Heart right ventricle (tissue), 16 donors: ENCODE measurements at regions not wholly inside any gene's neighbourhood (a gene's known extent, or its start where the extent isn't known, plus 50 kb on each side); places are given as distances from the start of the nearest gene placed in this dataset.

ENCODE experiments used
- ATAC-seq, 8 donors: fragments of 200-7000 bp; cut with Tn5 transposase; one replicate each; pipeline ENCODE4 v1.9.1; 2020; ENCODE audit warnings: mild to moderate bottlenecking in 8 of 8, moderate library complexity in 8 of 8, moderate number of reproducible peaks in 1 of 8
- DNase-seq, 2 donors: peaks; one replicate each; pipeline ENCODE4 v3.0.0-alpha.2; 2020
- H3K27ac ChIP-seq, 10 donors: fragments of 200-600 bp; sonication (generic) in 2 of 10; one replicate each; pipeline versions ENCODE4 v1.5.0 to v1.8.0; 2020 to 2022; ENCODE audit warnings: mild to moderate bottlenecking in 3 of 10
- H3K27me3 ChIP-seq, 7 donors: fragments of 200-600 bp; one replicate each; pipeline ENCODE4 v1.8.0; 2021 to 2022; ENCODE audit warnings: mild to moderate bottlenecking in 2 of 7
- H3K36me3 ChIP-seq, 9 donors: fragments of 200-600 bp; sonication (generic) in 1 of 9; one replicate each; pipeline versions ENCODE4 v1.5.0 to v1.8.0; 2020 to 2022; ENCODE audit warnings: mild to moderate bottlenecking in 2 of 9
- H3K4me1 ChIP-seq, 9 donors: fragments of 200-600 bp; sonication (generic) in 1 of 9; one replicate each; pipeline versions ENCODE4 v1.5.0 to v1.8.0; 2020 to 2022; ENCODE audit warnings: mild to moderate bottlenecking in 4 of 9
- H3K4me3 ChIP-seq, 10 donors: fragments of 200-600 bp; sonication (generic) in 2 of 10; one replicate each; pipeline versions ENCODE4 v1.5.0 to v1.8.0; 2020 to 2022; ENCODE audit warnings: mild to moderate bottlenecking in 7 of 10, moderate library complexity in 2 of 10
- H3K9me3 ChIP-seq, 11 donors: fragments of 200-600 bp in 10 of 11; sonication (generic) in 2 of 11; one replicate each; pipeline versions ENCODE4 v1.5.0 to v1.8.0; 2013 to 2022; ENCODE audit warnings: mild to moderate bottlenecking in 2 of 11, control low read depth in 1 of 11, moderate library complexity in 1 of 11
- WGBS, 2 donors: extraction: QIAGEN DNeasy Blood & Tissue Kit; methylation state at CpG; one replicate each; pipeline ENCODE4 v1.1.7; 2013; ENCODE audit warnings: inconsistent platforms in 1 of 2; 5-methylcytosine and 5-hydroxymethylcytosine counted together
- intact Hi-C, 10 donors: fragments of 100-400 bp; cut with DNase I; formaldehyde crosslinking; loops; one replicate each; pipeline versions ENCODE4 v1.11.1 to v1.14.2; 2022
- TF ChIP-seq, protein P1 (sequence below), 9 donors: fragments of 200-600 bp; sonication (generic) in 2 of 9; IDR thresholded peaks; one replicate each; pipeline versions ENCODE4 v1.5.0 to v1.8.0; 2021 to 2022; ENCODE audit warnings: antibody characterized with exemption in 9 of 9, mild to moderate bottlenecking in 5 of 9, moderate library complexity in 1 of 9
- donor health status: Arrhythmogenic right ventricular cardiomyopathy.
- donor health status: ischemic (EF 13 %, LVEDD 7.1; RV severe dilation, severe dysfunction).
- donor health status: healthy with polysubstance abuse.
- donor health status: DM: no; HTN: yes; CAD: no.
- donor health status: DM: no; HTN: no; CAD: no.
- donor health status: ischemic (EF 25% LVEDD 6.9; RV normal size, moderate dysfunction).
- donor health status: ischemic (EF 25% LVEDD 5.7; RV mildly dilated, moderate dysfunction).
- donor health status: healthy.
- donor health status: DM: yes; HTN: yes; CAD: no.
- donor health status: Ischemic cardiomyopathy.
- donor health status: ischemic (EF 35%, LVEDD 5.7; RV mildly dilated, moderate dysfunction).
- donor health status: nonischemic (EF 11% LVEDD 7.7; RV severe dilation, severe dysfunction).
- donor health status: DM: yes; HTN: yes; CAD: no.
- donor health status: PGD.
- donor health status: ischemic (EF 29% LVEDD 5.4; RV normal size, mild dysfunction).
- donor health status: nonischemic (EF 23%, LVEDD 6.1; RV moderate dilation, normal function).

DNA sequence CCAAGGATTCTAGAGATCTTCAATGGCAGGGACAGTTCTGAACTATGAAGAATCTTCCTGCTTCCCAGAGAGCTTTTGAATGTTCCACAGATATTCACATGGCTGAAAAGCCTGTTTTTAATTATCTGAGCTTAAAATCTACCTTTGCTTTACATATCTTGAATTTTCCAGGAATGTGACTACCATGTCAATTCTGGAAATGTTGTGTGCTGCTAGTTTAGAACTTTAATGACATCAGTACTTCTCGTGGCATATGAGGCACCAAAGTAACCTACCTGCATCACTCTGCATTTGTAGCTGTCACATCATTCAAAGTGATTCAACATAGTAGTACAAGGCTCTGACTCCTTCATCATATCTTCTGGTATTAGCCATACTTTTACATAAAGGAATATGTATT is 122.7 kb upstream of the NFIA start:
- 89 to 92% methylated on average over 1 of the region's 1 CpG for WGBS, 2 donors
- DNase-seq (no peak), ATAC-seq (no peak)
- H3K9me3 ChIP-seq: peaks cover 0 to 13% (median 2%) of the 10 kb centered on the region in 11 donors
- peaks cover 0 to 5% (median 0%) of the 10 kb centered on the region in 9 donors for H3K4me1 ChIP-seq
- TF ChIP-seq, protein P1, sequence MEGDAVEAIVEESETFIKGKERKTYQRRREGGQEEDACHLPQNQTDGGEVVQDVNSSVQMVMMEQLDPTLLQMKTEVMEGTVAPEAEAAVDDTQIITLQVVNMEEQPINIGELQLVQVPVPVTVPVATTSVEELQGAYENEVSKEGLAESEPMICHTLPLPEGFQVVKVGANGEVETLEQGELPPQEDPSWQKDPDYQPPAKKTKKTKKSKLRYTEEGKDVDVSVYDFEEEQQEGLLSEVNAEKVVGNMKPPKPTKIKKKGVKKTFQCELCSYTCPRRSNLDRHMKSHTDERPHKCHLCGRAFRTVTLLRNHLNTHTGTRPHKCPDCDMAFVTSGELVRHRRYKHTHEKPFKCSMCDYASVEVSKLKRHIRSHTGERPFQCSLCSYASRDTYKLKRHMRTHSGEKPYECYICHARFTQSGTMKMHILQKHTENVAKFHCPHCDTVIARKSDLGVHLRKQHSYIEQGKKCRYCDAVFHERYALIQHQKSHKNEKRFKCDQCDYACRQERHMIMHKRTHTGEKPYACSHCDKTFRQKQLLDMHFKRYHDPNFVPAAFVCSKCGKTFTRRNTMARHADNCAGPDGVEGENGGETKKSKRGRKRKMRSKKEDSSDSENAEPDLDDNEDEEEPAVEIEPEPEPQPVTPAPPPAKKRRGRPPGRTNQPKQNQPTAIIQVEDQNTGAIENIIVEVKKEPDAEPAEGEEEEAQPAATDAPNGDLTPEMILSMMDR (IDR thresholded peaks at IDR 0.05): no peak
- no peak overlapping the region for H3K27ac ChIP-seq
- H3K27me3 ChIP-seq: no peaks in the 10 kb centered on the region
- intact Hi-C loops: loop anchor here in 4 of 10 donors (10.0 kb wide), 5 partner anchors 95 to 985 kb away; no protein-coding TSS in a partner anchor
- no peaks in the 10 kb centered on the region for H3K36me3 ChIP-seq
- no peak overlapping the region for H3K4me3 ChIP-seq

DNA sequence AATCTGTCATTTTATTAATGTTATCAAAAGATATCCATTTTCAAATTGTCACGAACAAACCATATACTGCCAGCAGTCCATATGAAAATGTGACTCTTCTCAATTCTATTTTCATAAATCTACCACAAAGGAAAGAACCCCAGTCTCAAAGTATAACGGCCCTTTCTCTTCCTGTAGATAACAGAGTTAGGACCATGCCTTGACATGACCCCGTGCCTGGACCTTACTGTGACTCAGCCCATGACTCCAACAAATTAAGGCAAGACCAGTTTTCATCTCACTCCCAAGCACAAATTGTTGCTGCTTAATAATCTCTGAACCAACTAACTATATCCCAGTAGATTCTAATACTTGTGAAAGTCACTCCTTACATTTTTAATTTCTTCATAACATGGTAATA is 124.4 kb upstream of the NFIA start:
- ATAC-seq (no peak), DNase-seq (no peak)
- TF ChIP-seq, protein P1 (IDR thresholded peaks at IDR 0.05): no peak
- 69 to 81% methylated on average over 3 of the region's 3 CpGs for WGBS, 2 donors
- no peak overlapping the region for H3K27ac ChIP-seq
- H3K36me3 ChIP-seq: no peaks in the 10 kb centered on the region
- intact Hi-C loops: loop anchor here in 2 of 10 donors (10.0 kb wide), 2 partner anchors 93 to 673 kb away; no protein-coding TSS in a partner anchor
- H3K4me3 ChIP-seq: no peak overlapping the region
- peaks cover 0 to 10% (median 0%) of the 10 kb centered on the region in 11 donors for H3K9me3 ChIP-seq
- peaks cover 0 to 5% (median 0%) of the 10 kb centered on the region in 9 donors for H3K4me1 ChIP-seq
- no peaks in the 10 kb centered on the region for H3K27me3 ChIP-seq

DNA sequence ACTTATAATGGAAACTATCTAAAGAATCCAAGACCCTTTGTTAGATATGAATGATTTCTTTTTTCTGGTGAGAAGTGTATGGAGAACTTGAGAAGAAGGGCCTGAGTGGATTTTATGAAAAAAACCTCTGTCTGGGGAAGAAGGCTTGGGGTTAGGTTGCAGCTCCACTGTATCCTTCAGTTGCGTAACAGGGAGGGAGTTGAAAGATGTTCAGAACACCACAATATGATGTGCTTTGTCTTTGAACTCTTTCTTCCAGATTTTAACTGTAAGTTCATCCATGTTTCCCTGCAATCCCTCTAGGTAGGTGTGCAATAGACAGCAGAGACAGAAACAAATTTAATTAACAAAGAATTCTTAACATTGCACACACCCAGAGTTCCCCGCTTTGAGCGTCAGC is 125.8 kb upstream of the NFIA start:
- intact Hi-C loops: loop anchor here in 2 of 10 donors (10.0 kb wide), 2 partner anchors 92 to 672 kb away; no protein-coding TSS in a partner anchor
- DNase-seq (no peak), ATAC-seq (no peak)
- H3K36me3 ChIP-seq: no peaks in the 10 kb centered on the region
- peaks cover 0 to 4% (median 0%) of the 10 kb centered on the region in 9 donors for H3K4me1 ChIP-seq
- WGBS, 2 donors: 98% methylated on average over 3 of the region's 3 CpGs
- no peaks in the 10 kb centered on the region for H3K27me3 ChIP-seq
- peaks cover 0 to 10% (median 0%) of the 10 kb centered on the region in 11 donors for H3K9me3 ChIP-seq
- no peak overlapping the region for H3K4me3 ChIP-seq
- no peak overlapping the region for H3K27ac ChIP-seq
- TF ChIP-seq, protein P1 (IDR thresholded peaks at IDR 0.05): no peak

DNA sequence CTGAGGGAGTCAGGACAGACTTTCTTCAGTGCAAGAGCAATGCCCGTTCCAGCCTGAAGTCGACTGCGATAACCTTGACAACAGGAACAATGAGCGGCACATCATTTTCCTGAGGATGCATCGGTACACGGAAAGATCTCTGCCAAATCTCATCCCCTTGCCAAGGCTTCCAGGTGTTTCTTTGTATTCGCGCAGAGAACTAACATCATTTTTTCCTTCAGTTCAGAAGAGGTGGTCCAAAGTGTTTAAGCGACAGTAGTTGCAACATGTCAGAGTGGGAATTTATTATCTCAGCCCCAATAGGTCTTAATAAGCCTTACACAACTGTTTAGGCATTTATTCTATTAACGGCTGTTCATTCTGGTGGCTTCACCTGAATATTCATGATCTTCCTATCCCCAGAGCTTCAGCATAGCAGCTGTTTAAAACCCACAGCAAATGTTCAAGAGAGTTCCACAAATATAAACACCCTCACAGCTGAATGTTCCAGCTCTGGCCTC is 129.7 kb upstream of the NFIA start:
- TF ChIP-seq, protein P1 (IDR thresholded peaks at IDR 0.05): no peak
- ATAC-seq (no peak), DNase-seq (no peak)
- H3K4me1 ChIP-seq: peaks cover 0 to 30% (median 11%) of the 10 kb centered on the region in 9 donors
- no peak overlapping the region for H3K27ac ChIP-seq
- H3K36me3 ChIP-seq: no peaks in the 10 kb centered on the region
- peaks cover 0 to 10% (median 0%) of the 10 kb centered on the region in 11 donors for H3K9me3 ChIP-seq
- intact Hi-C loops: loop anchor here in 2 of 10 donors (10.0 kb wide), 2 partner anchors 88 to 668 kb away; no protein-coding TSS in a partner anchor
- no peaks in the 10 kb centered on the region for H3K27me3 ChIP-seq
- H3K4me3 ChIP-seq: no peak overlapping the region
- 71 to 80% methylated on average over 10 of the region's 10 CpGs for WGBS, 2 donors
